ENCODE measurements at regions not wholly inside any gene's neighbourhood (a gene's known extent, or its start where the extent isn't known, plus 50 kb on each side); places are given as distances from the start of the nearest gene placed in this dataset. TPM values are rescaled to one million over a fixed set of nuclear protein-coding genes. Genes with fewer than 3 reads are reported as not detected.

Small RNAs in the stretch of these regions (small RNA-seq; reads per million reads assigned to genes)
- gene RN7SKP277: not detected

Measured in body of pancreas (tissue), 1 donor.